ENCODE measurements at regions not wholly inside any gene's neighbourhood (a gene's known extent, or its start where the extent isn't known, plus 50 kb on each side); places are given as distances from the start of the nearest gene placed in this dataset.

- no CpG with 5 or more reads among the region's 1 CpG for WGBS, 2 donors (ENCODE audit: extremely low coverage in 2 of 2, insufficient read length in 2 of 2, insufficient replicate concordance in 1 of 2)
- no peak for DNase-seq (ENCODE audit: low spot score)
These were observed 408.1 kb downstream of the GADD45G start for GRCh38 chr9:90012949-90013348.

GRCh38 chr9:90013778-90014177 is 409.0 kb downstream of the GADD45G start:
- no peak overlapping the region for H3K9ac ChIP-seq (ENCODE audit: low read depth, low read length, poor library complexity)
- no peaks in the 10 kb centered on the region for H3K4me1 ChIP-seq (ENCODE audit: control insufficient read depth in 2 of 2, insufficient read depth in 1 of 2, low read depth in 1 of 2, low read length in 2 of 2)
- H3K36me3 ChIP-seq (replicated peaks in 1 of 2; ENCODE audit: control insufficient read depth in 2 of 2, insufficient read depth in 2 of 2, low read length in 2 of 2): no peaks in the 10 kb centered on the region
- H2BK120ac ChIP-seq (ENCODE audit: low read depth, low read length): no peak overlapping the region
- no peak overlapping the region for H3K4me2 ChIP-seq (ENCODE audit: insufficient read depth, low read length, poor library complexity, severe bottlenecking)
- H2AFZ ChIP-seq (ENCODE audit: low read length): no peak overlapping the region
- H3K79me1 ChIP-seq (ENCODE audit: low read depth, low read length): no peaks in the 10 kb centered on the region
- no peak overlapping the region for H3K14ac ChIP-seq (ENCODE audit: low read length)
- DNase-seq (ENCODE audit: low spot score): no peak
- no peak overlapping the region for H4K91ac ChIP-seq (ENCODE audit: low read depth, low read length, poor library complexity)
- H2BK5ac ChIP-seq (ENCODE audit: low read length): no peak overlapping the region
- H4K8ac ChIP-seq (ENCODE audit: low read depth, low read length): no peak overlapping the region
- H2BK12ac ChIP-seq (ENCODE audit: low read length): no peak overlapping the region
- no peak overlapping the region for H3K4ac ChIP-seq (ENCODE audit: low read length)
- H3K27ac ChIP-seq (replicated peaks; ENCODE audit: low read length): no peak overlapping the region
- no peak overlapping the region for H3K4me3 ChIP-seq (ENCODE audit: low read length in 2 of 2)
- no peak overlapping the region for H2BK15ac ChIP-seq (ENCODE audit: low read length)
- no peak overlapping the region for H2AK5ac ChIP-seq (ENCODE audit: low read depth, low read length)
- WGBS, 2 donors (ENCODE audit: extremely low coverage in 2 of 2, insufficient read length in 2 of 2, insufficient replicate concordance in 1 of 2): no CpG with 5 or more reads among the region's 8 CpGs
- no peaks in the 10 kb centered on the region for H3K9me3 ChIP-seq (replicated peaks in 1 of 2; ENCODE audit: control insufficient read depth in 2 of 2, insufficient read depth in 1 of 2, low read depth in 1 of 2, low read length in 2 of 2)
- H3K27me3 ChIP-seq (ENCODE audit: control insufficient read depth in 3 of 3, insufficient read depth in 3 of 3, low read depth in 1 of 3, low read length in 3 of 3): no peaks in the 10 kb centered on the region
- H3K23ac ChIP-seq (ENCODE audit: low read depth, low read length, poor library complexity): no peak overlapping the region
- no peak overlapping the region for H3K18ac ChIP-seq (ENCODE audit: low read length)

More at GRCh38 chr9:90012949-90013348, 408.1 kb downstream of the GADD45G start:
- no peak overlapping the region for H2AK5ac ChIP-seq (ENCODE audit: low read depth, low read length)
- H3K23ac ChIP-seq (ENCODE audit: low read depth, low read length, poor library complexity): no peak overlapping the region
- H3K4me1 ChIP-seq (ENCODE audit: control insufficient read depth in 2 of 2, insufficient read depth in 1 of 2, low read depth in 1 of 2, low read length in 2 of 2): no peaks in the 10 kb centered on the region
- no peaks in the 10 kb centered on the region for H3K9me3 ChIP-seq (replicated peaks in 1 of 2; ENCODE audit: control insufficient read depth in 2 of 2, insufficient read depth in 1 of 2, low read depth in 1 of 2, low read length in 2 of 2)
- no peak overlapping the region for H3K9ac ChIP-seq (ENCODE audit: low read depth, low read length, poor library complexity)
- H3K14ac ChIP-seq (ENCODE audit: low read length): no peak overlapping the region
- H4K91ac ChIP-seq (ENCODE audit: low read depth, low read length, poor library complexity): no peak overlapping the region
- H2BK15ac ChIP-seq (ENCODE audit: low read length): no peak overlapping the region
- no peaks in the 10 kb centered on the region for H3K79me1 ChIP-seq (ENCODE audit: low read depth, low read length)
- H3K27me3 ChIP-seq (ENCODE audit: control insufficient read depth in 3 of 3, insufficient read depth in 3 of 3, low read depth in 1 of 3, low read length in 3 of 3): no peaks in the 10 kb centered on the region
- H3K4ac ChIP-seq (ENCODE audit: low read length): no peak overlapping the region
- no peak overlapping the region for H2BK5ac ChIP-seq (ENCODE audit: low read length)
- no peak overlapping the region for H3K27ac ChIP-seq (replicated peaks; ENCODE audit: low read length)
- no peak overlapping the region for H3K4me2 ChIP-seq (ENCODE audit: insufficient read depth, low read length, poor library complexity, severe bottlenecking)
- H3K36me3 ChIP-seq (replicated peaks in 1 of 2; ENCODE audit: control insufficient read depth in 2 of 2, insufficient read depth in 2 of 2, low read length in 2 of 2): no peaks in the 10 kb centered on the region
- no peak overlapping the region for H2AFZ ChIP-seq (ENCODE audit: low read length)
- H4K8ac ChIP-seq (ENCODE audit: low read depth, low read length): no peak overlapping the region
- no peak overlapping the region for H3K4me3 ChIP-seq (ENCODE audit: low read length in 2 of 2)
- H3K18ac ChIP-seq (ENCODE audit: low read length): no peak overlapping the region
- no peak overlapping the region for H2BK120ac ChIP-seq (ENCODE audit: low read depth, low read length)
- H2BK12ac ChIP-seq (ENCODE audit: low read length): no peak overlapping the region

GRCh38 chr9:90014421-90014820 is 409.6 kb downstream of the GADD45G start:
- Histone ChIP-seq H2BK15ac (ENCODE audit: low read length) (no peak overlapping the region), H3K9me3 (replicated peaks in 1 of 2; ENCODE audit: control insufficient read depth in 2 of 2, insufficient read depth in 1 of 2, low read depth in 1 of 2, low read length in 2 of 2) (no peaks in the 10 kb centered on the region), H3K36me3 (replicated peaks in 1 of 2; ENCODE audit: control insufficient read depth in 2 of 2, insufficient read depth in 2 of 2, low read length in 2 of 2) (no peaks in the 10 kb centered on the region), H2BK120ac (ENCODE audit: low read depth, low read length) (no peak overlapping the region), H3K9ac (ENCODE audit: low read depth, low read length, poor library complexity) (no peak overlapping the region), H3K27me3 (ENCODE audit: control insufficient read depth in 3 of 3, insufficient read depth in 3 of 3, low read depth in 1 of 3, low read length in 3 of 3) (no peaks in the 10 kb centered on the region), H3K14ac (ENCODE audit: low read length) (peak overlapping the region; percentile 39), H2BK5ac (ENCODE audit: low read length) (no peak overlapping the region), H4K91ac (ENCODE audit: low read depth, low read length, poor library complexity) (no peak overlapping the region), H3K18ac (ENCODE audit: low read length) (no peak overlapping the region), H3K27ac (replicated peaks; ENCODE audit: low read length) (no peak overlapping the region), H3K4ac (ENCODE audit: low read length) (no peak overlapping the region), H3K79me1 (ENCODE audit: low read depth, low read length) (no peaks in the 10 kb centered on the region), H3K4me2 (ENCODE audit: insufficient read depth, low read length, poor library complexity, severe bottlenecking) (no peak overlapping the region), H3K23ac (ENCODE audit: low read depth, low read length, poor library complexity) (no peak overlapping the region), H3K4me3 (ENCODE audit: low read length in 2 of 2) (peak overlapping the region in 1 of 2 donors; percentile 6), H2AK5ac (ENCODE audit: low read depth, low read length) (no peak overlapping the region), H2AFZ (ENCODE audit: low read length) (no peak overlapping the region), H4K8ac (ENCODE audit: low read depth, low read length) (no peak overlapping the region), H3K4me1 (ENCODE audit: control insufficient read depth in 2 of 2, insufficient read depth in 1 of 2, low read depth in 1 of 2, low read length in 2 of 2) (no peaks in the 10 kb centered on the region), H2BK12ac (ENCODE audit: low read length) (no peak overlapping the region)
- WGBS, 2 donors (ENCODE audit: extremely low coverage in 2 of 2, insufficient read length in 2 of 2, insufficient replicate concordance in 1 of 2): no CpG with 5 or more reads among the region's 9 CpGs
- no peak for DNase-seq (ENCODE audit: low spot score)

GRCh38 chr9:90016272-90016671 is 411.5 kb downstream of the GADD45G start:
- Histone ChIP-seq H2AFZ (ENCODE audit: low read length) (no peak overlapping the region), H3K79me1 (ENCODE audit: low read depth, low read length) (no peaks in the 10 kb centered on the region), H3K4ac (ENCODE audit: low read length) (no peak overlapping the region), H3K18ac (ENCODE audit: low read length) (no peak overlapping the region), H4K8ac (ENCODE audit: low read depth, low read length) (no peak overlapping the region), H3K4me3 (ENCODE audit: low read length in 2 of 2) (no peak overlapping the region), H3K27me3 (ENCODE audit: control insufficient read depth in 3 of 3, insufficient read depth in 3 of 3, low read depth in 1 of 3, low read length in 3 of 3) (no peaks in the 10 kb centered on the region), H3K27ac (replicated peaks; ENCODE audit: low read length) (no peak overlapping the region), H3K23ac (ENCODE audit: low read depth, low read length, poor library complexity) (no peak overlapping the region), H2BK5ac (ENCODE audit: low read length) (no peak overlapping the region), H3K14ac (ENCODE audit: low read length) (no peak overlapping the region), H3K9ac (ENCODE audit: low read depth, low read length, poor library complexity) (no peak overlapping the region), H2BK12ac (ENCODE audit: low read length) (no peak overlapping the region), H2AK5ac (ENCODE audit: low read depth, low read length) (no peak overlapping the region), H3K4me1 (ENCODE audit: control insufficient read depth in 2 of 2, insufficient read depth in 1 of 2, low read depth in 1 of 2, low read length in 2 of 2) (no peaks in the 10 kb centered on the region), H4K91ac (ENCODE audit: low read depth, low read length, poor library complexity) (no peak overlapping the region), H2BK120ac (ENCODE audit: low read depth, low read length) (no peak overlapping the region), H3K4me2 (ENCODE audit: insufficient read depth, low read length, poor library complexity, severe bottlenecking) (no peak overlapping the region), H2BK15ac (ENCODE audit: low read length) (no peak overlapping the region), H3K9me3 (replicated peaks in 1 of 2; ENCODE audit: control insufficient read depth in 2 of 2, insufficient read depth in 1 of 2, low read depth in 1 of 2, low read length in 2 of 2) (no peaks in the 10 kb centered on the region), H3K36me3 (replicated peaks in 1 of 2; ENCODE audit: control insufficient read depth in 2 of 2, insufficient read depth in 2 of 2, low read length in 2 of 2) (no peaks in the 10 kb centered on the region)
- no CpG with 5 or more reads among the region's 1 CpG for WGBS, 2 donors (ENCODE audit: extremely low coverage in 2 of 2, insufficient read length in 2 of 2, insufficient replicate concordance in 1 of 2)
- DNase-seq (ENCODE audit: low spot score): no peak

Data from neuronal stem cell (in vitro differentiated cells).